ENCODE measurements at regions not wholly inside any gene's neighbourhood (a gene's known extent, or its start where the extent isn't known, plus 50 kb on each side); places are given as distances from the start of the nearest gene placed in this dataset.

GRCh38 chr9:92232190-92232589 lies 61.3 kb downstream of the IARS1 start:
- TF ChIP-seq, protein P1, sequence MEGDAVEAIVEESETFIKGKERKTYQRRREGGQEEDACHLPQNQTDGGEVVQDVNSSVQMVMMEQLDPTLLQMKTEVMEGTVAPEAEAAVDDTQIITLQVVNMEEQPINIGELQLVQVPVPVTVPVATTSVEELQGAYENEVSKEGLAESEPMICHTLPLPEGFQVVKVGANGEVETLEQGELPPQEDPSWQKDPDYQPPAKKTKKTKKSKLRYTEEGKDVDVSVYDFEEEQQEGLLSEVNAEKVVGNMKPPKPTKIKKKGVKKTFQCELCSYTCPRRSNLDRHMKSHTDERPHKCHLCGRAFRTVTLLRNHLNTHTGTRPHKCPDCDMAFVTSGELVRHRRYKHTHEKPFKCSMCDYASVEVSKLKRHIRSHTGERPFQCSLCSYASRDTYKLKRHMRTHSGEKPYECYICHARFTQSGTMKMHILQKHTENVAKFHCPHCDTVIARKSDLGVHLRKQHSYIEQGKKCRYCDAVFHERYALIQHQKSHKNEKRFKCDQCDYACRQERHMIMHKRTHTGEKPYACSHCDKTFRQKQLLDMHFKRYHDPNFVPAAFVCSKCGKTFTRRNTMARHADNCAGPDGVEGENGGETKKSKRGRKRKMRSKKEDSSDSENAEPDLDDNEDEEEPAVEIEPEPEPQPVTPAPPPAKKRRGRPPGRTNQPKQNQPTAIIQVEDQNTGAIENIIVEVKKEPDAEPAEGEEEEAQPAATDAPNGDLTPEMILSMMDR (IDR thresholded peaks at IDR 0.05) = no peak
- TF ChIP-seq POLR2A (IDR thresholded peaks at IDR 0.05; ENCODE audit: low read length) (no peak), TP53 (CRISPR knock-in tag; IDR thresholded peaks at IDR 0.05) (no peak), SMC3 (IDR thresholded peaks at IDR 0.05) (no peak), JUNB (IDR thresholded peaks at IDR 0.05) (no peak), HOXB13 (CRISPR knock-in tag; IDR thresholded peaks at IDR 0.05; ENCODE audit: low read depth) (no peak), EP300 (IDR thresholded peaks at IDR 0.05) (no peak), CEBPB (IDR thresholded peaks at IDR 0.05) (no peak), RAD21 (conservative IDR thresholded peaks at IDR 0.05 in 1 of 2, IDR thresholded peaks at IDR 0.05 in 1 of 2) (no peak)
- TF ChIP-seq, protein P2, sequence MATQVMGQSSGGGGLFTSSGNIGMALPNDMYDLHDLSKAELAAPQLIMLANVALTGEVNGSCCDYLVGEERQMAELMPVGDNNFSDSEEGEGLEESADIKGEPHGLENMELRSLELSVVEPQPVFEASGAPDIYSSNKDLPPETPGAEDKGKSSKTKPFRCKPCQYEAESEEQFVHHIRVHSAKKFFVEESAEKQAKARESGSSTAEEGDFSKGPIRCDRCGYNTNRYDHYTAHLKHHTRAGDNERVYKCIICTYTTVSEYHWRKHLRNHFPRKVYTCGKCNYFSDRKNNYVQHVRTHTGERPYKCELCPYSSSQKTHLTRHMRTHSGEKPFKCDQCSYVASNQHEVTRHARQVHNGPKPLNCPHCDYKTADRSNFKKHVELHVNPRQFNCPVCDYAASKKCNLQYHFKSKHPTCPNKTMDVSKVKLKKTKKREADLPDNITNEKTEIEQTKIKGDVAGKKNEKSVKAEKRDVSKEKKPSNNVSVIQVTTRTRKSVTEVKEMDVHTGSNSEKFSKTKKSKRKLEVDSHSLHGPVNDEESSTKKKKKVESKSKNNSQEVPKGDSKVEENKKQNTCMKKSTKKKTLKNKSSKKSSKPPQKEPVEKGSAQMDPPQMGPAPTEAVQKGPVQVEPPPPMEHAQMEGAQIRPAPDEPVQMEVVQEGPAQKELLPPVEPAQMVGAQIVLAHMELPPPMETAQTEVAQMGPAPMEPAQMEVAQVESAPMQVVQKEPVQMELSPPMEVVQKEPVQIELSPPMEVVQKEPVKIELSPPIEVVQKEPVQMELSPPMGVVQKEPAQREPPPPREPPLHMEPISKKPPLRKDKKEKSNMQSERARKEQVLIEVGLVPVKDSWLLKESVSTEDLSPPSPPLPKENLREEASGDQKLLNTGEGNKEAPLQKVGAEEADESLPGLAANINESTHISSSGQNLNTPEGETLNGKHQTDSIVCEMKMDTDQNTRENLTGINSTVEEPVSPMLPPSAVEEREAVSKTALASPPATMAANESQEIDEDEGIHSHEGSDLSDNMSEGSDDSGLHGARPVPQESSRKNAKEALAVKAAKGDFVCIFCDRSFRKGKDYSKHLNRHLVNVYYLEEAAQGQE (IDR thresholded peaks at IDR 0.05) = no peak
- TF ChIP-seq, protein P3, sequence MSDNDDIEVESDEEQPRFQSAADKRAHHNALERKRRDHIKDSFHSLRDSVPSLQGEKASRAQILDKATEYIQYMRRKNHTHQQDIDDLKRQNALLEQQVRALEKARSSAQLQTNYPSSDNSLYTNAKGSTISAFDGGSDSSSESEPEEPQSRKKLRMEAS (IDR thresholded peaks at IDR 0.05) = no peak
- TF ChIP-seq, protein P4, sequence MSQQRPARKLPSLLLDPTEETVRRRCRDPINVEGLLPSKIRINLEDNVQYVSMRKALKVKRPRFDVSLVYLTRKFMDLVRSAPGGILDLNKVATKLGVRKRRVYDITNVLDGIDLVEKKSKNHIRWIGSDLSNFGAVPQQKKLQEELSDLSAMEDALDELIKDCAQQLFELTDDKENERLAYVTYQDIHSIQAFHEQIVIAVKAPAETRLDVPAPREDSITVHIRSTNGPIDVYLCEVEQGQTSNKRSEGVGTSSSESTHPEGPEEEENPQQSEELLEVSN (IDR thresholded peaks at IDR 0.05; ENCODE audit: borderline replicate concordance, low read depth) = no peak
